Stimulated activated CD4-positive, alpha-beta T cell treated with anti-CD3 and anti-CD28 coated beads, TNF-alpha, amount 100 ng/mL, for 48 hours (primary cell): ENCODE measurements at regions not wholly inside any gene's neighbourhood (a gene's known extent, or its start where the extent isn't known, plus 50 kb on each side); places are given as distances from the start of the nearest gene placed in this dataset.

Experiments used
- DNase-seq, 3 donors: peaks; one replicate each; pipeline ENCODE4 v3.0.0-alpha.2; 2020; ENCODE audit warnings: low read depth in 3 of 3

DNA sequence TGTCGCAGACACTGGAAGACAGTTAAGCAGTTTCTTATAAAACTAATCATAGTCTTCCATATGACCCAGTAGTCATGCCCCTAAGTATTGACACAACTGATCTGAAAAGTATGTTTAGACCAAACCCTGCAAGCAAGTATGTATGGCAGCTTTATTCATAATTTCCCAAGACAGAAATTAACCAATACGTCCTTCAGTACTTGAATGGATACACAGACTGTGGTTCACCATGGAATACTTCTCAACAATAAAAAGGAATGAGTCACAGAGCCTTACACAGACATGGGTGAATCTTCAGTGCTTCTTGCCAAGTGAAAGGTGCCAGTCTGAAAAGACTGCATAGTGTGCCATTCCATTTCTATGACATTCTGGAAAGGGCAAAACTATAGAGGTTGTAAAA lies 50.2 kb upstream of the AKR1E2 start:
- DNase-seq, result no peak

- DNase-seq, result no peak
Observed at GRCh38 chr10:4772202-4772570, 53.8 kb upstream of the AKR1E2 start.

GRCh38 chr10:4771554-4772201 lies 54.3 kb upstream of the AKR1E2 start:
- no peak for DNase-seq

DNA sequence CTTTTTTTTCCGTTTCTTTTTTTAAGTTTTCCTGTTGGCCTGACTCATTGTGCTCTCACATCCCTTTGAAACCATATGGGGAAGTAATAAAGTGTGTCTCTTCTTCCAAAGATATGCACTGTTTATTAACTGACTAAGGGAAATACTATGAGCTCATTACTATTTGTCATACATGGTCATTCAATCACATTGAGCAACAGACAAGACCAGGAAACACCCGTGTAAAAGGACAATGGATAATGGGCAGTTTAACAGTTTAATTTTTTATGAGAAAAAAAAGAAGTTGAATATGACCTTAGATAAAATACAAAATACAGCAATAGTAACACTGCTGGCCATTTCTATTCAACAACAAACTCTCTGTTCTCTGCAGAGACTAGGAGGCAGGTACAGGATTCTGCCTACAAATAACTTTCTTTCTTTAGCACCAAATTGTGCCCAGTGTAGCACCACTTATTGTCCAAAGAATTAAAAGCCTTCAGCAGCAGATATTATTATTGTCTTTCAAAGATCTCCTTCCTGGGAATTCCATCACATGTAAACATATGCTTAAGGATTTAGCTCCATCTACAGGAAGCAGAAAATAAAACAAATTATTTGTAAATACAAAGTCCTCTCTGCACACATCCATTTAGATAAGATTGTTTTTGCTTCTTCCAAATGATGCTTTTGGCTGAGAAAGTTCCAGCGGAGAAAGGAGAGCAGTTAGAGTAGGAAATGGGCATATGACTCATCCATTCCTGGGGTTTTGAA lies 55.0 kb upstream of the AKR1E2 start:
- DNase-seq, result no peak

DNA sequence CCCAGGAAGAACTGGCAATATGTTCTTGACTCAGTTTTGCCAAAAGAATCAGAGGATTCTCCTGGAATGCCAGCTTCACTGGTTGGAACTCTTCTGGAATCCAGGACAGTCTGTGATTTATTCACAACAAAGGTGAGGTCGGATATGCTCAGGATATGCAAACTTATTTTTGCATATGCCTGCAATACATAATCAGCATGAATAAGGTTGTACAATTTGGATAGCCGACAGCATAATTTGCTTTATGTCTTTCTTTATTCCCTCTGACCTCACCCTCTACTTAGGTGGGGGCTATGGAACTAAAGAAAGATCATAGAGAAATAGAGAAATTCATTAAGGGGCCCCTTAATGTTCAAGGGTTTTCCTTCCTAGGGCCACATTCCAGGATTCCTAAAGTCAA lies 57.6 kb upstream of the AKR1E2 start:
- DNase-seq, result no peak

- no peak for DNase-seq
Observed at GRCh38 chr10:4767033-4767814, 58.8 kb upstream of the AKR1E2 start.

- no peak for DNase-seq
Observed at GRCh38 chr10:4766454-4766853, 59.6 kb upstream of the AKR1E2 start.

- no peak for DNase-seq
Observed at GRCh38 chr10:4765428-4765827, 60.6 kb upstream of the AKR1E2 start.

DNA sequence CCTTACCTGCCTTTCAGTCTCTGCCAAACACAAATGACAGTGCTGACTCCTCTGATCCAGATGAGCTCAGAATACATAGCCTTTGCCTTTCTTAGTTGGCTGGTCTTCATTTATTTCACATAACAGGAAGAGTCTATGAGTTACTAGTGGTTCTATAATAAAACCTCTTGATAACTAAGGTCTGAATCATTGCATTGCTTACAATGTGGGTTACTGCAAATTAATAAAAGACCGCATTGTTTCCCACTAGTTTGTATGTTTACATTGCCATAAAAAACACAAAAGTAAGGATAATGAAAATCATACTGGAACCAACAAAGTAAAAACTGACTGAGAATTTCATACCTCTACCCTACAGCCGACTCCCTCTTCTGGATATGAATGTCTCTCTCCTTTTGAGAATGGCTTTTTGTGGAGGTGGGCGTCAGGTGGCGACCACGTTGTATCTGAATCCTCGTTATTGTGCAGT lies 62.0 kb upstream of the AKR1E2 start:
- no peak for DNase-seq

DNA sequence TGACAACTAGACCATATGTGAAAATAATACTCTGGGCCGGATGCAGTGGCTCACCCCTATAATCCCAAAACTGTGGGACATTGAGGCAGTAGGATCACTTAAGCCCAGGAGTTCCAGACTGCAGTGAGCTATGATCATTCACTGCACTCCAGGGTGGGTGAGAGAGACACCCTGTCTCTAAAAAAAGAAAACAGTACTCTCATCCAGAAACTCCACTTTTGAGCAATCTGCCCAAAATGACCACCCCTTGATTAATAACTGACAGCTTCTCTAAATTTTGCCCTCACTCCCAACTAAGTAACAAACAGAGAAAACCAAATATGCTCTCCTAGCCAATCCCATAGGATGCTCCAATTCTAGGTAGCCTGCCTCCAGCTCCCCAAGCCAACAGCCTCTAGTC lies 62.5 kb upstream of the AKR1E2 start:
- DNase-seq, result no peak

GRCh38 chr10:4758256-4758655 lies 67.8 kb upstream of the AKR1E2 start:
- no peak for DNase-seq

DNA sequence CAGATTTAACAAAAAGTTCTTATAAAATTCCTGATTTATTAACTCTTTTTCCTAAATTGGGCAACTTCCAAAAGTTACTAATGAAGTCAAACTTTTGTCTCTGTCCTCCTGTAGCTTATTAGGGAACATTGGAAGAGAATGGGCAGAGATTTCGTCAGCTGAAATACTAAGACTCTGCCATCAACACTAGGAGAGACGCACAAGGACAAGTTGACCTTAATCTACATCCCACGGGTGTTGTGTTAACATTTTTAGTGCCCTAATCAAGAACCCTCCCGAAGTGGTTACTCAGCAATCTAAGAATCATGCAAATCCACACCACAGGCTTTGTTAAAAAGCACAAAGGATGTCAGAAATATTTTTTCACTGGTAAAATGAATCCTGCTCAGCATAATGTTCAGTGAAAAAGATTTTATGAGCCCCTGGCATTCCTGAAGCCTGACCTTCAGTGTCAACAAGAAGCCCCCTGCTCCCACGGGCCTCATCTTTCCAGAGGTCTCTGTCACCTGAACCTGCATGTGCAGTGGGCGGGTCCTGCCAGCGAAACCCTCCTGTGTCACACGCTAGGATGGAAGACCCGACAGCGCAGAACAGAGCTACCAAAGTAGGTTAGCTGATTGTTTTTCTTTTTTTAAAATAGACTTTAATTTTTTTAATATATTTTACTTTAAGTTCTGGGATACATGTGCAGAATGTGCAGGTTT lies 70.6 kb upstream of the AKR1E2 start:
- DNase-seq, result no peak

GRCh38 chr10:4754143-4754542 lies 71.9 kb upstream of the AKR1E2 start:
- DNase-seq, result no peak

DNA sequence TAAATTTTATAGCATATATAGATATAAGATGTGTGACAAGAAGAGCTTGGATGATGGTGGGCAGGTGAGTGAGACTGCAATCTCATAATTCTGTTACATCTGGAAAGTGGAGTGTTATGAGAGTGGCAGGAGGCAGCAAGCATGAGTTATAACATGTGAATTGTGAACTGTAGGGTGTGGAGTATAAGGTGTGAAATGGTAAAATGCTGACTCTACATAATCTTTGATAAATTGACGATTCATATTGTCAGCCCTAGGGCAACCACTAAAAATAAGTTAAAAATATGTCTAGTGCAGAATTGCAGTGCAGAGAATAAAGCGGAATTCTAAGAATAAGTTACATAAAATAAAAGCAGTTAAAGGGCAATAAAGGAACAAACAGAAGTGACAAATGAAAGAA lies 74.8 kb upstream of the AKR1E2 start:
- DNase-seq, result no peak

- no peak for DNase-seq
Observed at GRCh38 chr10:4749271-4749574, 76.8 kb upstream of the AKR1E2 start.

- DNase-seq, result no peak
Observed at GRCh38 chr10:4748491-4749270, 77.3 kb upstream of the AKR1E2 start.

DNA sequence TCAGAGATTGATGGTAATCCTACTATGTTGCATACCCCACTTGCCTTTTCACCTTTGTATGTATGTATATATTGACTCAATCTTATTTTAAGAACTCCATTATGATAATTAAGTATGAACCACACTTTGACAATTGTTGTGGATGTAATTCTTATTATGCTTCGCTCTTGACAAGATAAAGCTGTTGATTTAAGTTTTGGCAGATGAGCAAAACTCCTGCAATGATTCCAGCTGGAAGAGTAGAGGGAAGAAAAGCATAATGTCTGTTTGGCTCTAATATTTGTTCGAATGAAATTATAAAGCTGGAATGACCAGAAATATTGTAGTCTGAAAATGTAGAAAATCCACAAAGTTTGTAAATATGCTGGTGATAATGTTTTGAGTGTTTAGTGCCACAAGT lies 83.8 kb upstream of the AKR1E2 start:
- DNase-seq, result no peak

GRCh38 chr10:4740471-4740870 lies 85.5 kb upstream of the AKR1E2 start:
- no peak for DNase-seq

GRCh38 chr10:4736608-4737007 lies 89.4 kb upstream of the AKR1E2 start:
- no peak for DNase-seq

GRCh38 chr10:4736183-4736582 lies 89.8 kb upstream of the AKR1E2 start:
- DNase-seq, result no peak

DNA sequence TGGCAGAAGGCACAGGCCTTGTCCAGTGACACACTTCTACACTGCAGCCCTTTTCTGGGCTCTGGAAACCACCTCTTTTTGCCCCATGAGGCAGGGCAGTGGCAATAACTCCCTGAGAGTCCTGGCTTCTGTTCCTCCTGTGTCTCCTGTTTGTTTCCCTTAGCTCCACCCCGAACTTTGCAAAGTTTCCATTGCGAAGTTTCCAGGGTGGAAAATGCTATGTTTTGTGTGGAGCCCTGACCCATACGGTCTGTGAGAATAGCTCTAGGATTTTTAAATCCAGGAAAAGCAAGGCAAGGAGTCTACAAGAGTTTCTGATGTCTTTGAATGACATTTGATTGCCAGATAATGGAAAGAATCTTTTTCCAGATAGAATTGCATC lies 92.2 kb upstream of the AKR1E2 start:
- DNase-seq, result no peak
